ENCODE measurements at regions not wholly inside any gene's neighbourhood (a gene's known extent, or its start where the extent isn't known, plus 50 kb on each side); places are given as distances from the start of the nearest gene placed in this dataset.

DNA sequence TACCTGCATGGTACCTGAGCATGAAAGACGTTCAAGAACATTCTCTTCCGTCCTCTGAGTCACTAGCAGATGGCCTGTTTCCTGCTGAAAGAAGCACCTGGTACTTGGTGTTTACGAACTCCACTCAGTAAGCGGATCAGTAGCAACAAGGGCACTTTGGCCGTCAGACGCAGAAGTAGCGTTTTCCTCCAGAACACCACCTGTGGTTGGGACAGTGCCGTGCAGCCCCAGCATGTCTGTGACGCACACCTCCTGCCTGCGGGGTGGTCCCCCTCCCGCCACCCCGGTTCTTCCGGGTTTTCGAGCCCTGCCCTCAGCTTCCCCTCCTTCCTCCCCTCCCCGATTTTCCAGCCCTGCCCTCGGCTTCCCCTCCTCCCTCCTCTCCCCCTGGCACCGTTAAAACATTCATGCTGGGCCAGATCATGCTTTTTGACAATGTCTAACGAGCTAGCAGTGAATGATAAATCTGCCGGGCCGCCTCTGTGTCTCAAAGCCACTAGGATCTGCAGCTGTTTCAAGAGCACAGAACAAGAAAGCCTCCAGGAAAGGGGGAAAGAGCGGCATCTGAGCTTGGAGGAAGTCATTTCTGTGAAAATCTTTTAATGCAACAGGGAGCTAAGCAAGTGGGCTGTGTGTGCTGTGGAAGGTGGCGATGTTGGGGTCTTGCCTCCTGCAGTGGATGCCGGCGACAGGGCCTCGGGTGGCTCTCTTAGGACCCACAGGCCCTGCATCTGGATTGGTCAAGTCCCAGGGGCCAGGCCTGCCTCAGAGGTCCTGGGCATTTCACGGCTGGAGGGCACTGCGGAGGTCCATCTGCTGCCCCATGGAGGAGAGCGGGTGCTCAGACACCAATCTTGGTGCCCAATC is 207.9 kb downstream of the ERMARD start:
- Histone ChIP-seq H3K27ac (ENCODE audit: low read depth, low read length) (no peak overlapping the region), H3K9ac (ENCODE audit: low read length) (no peak overlapping the region), H3K27me3 (ENCODE audit: control insufficient read depth, insufficient read depth, low read length) (no peaks in the 10 kb centered on the region)

DNA sequence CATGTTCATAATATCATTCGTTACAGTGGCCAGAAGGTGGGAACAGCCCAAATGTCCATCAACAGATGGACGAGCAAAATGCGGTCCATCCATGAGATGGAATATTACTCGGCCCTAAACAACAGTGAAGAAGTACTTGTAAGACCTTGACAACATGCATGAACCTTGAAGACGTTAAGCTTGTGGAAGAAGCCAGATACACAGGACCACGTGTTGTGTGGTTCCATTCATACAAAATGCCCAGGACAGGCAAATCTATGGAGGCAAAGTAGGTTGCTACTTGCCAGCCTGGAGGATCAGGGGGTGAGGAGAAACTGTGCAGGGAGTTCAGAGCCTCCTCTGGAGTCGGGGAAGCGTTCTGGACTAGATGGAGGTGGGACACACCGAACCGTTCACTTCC is 207.1 kb downstream of the ERMARD start:
- H3K9ac ChIP-seq (ENCODE audit: low read length), result no peak overlapping the region
- H3K4me3 ChIP-seq (ENCODE audit: low read length), result no peak overlapping the region
- no peaks in the 10 kb centered on the region for H3K4me1 ChIP-seq (ENCODE audit: control insufficient read depth, insufficient read depth, low read length)
- no peaks in the 10 kb centered on the region for H3K36me3 ChIP-seq (ENCODE audit: control insufficient read depth, insufficient read depth, low read length)
- H3K27me3 ChIP-seq (ENCODE audit: control insufficient read depth, insufficient read depth, low read length), result no peaks in the 10 kb centered on the region
- no peak overlapping the region for H3K27ac ChIP-seq (ENCODE audit: low read depth, low read length)

More for the DNA sequence above, 207.9 kb downstream of the ERMARD start:
- Histone ChIP-seq H3K4me3 (ENCODE audit: low read length) (peak overlapping the region; percentile 40), H3K4me1 (ENCODE audit: control insufficient read depth, insufficient read depth, low read length) (no peaks in the 10 kb centered on the region), H3K36me3 (ENCODE audit: control insufficient read depth, insufficient read depth, low read length) (no peaks in the 10 kb centered on the region)

DNA sequence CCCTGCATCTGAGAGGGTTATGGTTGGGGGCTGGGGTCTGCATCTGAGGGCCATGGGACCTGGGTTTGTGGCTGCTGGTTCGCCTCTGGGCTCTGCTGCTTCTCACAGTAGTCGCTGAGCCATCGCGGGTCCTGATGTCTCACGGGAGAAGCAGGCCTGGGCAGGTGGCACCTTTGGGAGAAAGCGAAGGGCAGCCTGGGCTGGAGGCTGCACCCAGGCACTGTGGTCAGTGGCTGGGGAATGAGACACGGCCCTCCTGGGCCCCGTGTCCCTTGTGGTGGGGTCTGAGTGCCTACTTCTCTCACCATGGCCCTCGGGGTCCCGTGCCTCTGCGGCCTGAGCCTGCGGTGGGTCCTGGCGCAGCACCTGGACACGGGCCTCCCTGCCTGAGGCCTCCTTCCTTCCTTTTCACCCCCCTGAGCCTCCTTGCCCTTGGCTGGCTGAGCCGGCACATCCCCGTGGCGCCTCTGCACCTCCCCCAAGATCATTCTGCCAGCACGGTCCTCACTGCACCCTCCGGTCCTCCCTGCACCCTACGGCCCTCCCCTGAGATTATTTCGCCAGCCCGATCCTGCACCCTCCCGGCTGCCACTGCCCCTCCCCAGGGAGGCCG is 206.0 kb downstream of the ERMARD start:
- no peaks in the 10 kb centered on the region for H3K36me3 ChIP-seq (ENCODE audit: control insufficient read depth, insufficient read depth, low read length)
- no peak overlapping the region for H3K9ac ChIP-seq (ENCODE audit: low read length)
- no peak overlapping the region for H3K27ac ChIP-seq (ENCODE audit: low read depth, low read length)
- no peaks in the 10 kb centered on the region for H3K4me1 ChIP-seq (ENCODE audit: control insufficient read depth, insufficient read depth, low read length)
- H3K27me3 ChIP-seq (ENCODE audit: control insufficient read depth, insufficient read depth, low read length), result no peaks in the 10 kb centered on the region
- no peak overlapping the region for H3K4me3 ChIP-seq (ENCODE audit: low read length)

DNA sequence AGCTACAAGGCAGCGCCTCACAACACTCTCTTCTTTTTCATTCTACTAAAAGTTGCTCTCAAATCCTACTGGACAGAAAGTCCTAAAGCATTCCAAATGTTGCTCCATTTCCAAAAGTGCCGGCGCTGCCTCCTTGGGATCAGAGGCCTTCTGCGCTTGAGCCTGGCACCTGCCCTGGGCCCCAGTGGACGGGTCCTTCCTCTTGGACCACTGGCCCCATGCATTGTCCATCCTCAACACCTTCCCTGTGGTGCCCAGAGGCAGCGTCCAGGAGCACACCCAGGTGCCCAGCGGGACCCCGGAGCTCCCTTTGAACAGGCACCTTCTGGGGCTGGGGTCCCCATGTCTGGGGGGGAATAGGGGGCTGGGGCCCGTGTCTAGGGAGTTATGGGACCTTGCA is 205.2 kb downstream of the ERMARD start:
- no peaks in the 10 kb centered on the region for H3K36me3 ChIP-seq (ENCODE audit: control insufficient read depth, insufficient read depth, low read length)
- H3K27ac ChIP-seq (ENCODE audit: low read depth, low read length), result no peak overlapping the region
- H3K4me3 ChIP-seq (ENCODE audit: low read length), result no peak overlapping the region
- no peaks in the 10 kb centered on the region for H3K4me1 ChIP-seq (ENCODE audit: control insufficient read depth, insufficient read depth, low read length)
- no peak overlapping the region for H3K9ac ChIP-seq (ENCODE audit: low read length)
- H3K27me3 ChIP-seq (ENCODE audit: control insufficient read depth, insufficient read depth, low read length), result no peaks in the 10 kb centered on the region

DNA sequence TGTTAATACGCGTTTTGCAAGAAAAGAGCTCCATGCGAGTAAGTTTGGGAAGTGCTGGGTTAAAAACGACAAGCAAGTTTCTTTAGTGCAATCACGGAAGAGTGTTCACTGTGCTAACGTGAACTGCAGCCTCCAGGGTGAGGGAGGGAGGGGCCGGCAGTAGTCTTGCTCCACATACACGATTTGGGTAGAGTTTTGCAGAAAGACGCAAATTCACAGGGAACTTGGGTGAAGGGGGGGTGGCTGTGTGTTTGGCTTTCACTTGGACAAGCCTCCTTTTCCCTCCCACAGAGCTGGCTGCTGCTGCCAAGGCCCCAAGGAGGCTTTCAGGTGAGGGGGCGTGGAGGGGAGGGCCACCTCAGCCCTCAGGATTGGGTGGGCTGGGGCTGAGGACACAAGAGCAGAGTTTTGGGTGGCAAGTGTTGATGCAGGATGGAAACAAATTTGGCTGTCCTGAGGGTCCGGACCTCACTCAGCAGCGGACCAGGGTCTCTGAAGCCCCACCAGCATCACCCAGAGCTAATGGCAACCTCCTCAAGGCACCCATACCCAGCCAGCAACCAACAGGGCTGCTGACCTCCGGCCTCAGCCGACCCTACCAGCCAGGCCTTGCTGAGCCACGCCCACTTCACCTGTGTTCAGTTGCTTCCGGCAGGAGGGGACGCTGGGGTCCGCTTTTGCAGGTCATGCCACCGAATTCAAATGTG is 204.5 kb downstream of the ERMARD start:
- H3K27ac ChIP-seq (ENCODE audit: low read depth, low read length), result no peak overlapping the region

DNA sequence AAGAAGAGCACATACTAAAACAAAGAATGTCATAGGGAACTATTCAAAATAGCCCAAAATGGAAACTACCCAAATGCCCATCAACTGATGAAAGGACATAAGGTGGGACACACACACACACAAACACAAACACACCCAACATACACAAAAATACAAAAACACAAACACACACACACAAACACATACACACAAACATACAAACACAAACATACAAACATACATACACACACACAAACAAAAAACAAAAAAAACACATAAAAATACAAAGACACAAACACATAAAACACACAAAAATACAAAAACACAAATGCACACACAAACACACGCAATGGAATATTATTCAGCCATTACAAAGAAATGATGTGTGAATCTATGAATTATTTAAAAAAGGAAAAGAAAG is 203.6 kb downstream of the ERMARD start:
- H3K27ac ChIP-seq (ENCODE audit: low read depth, low read length), result no peak overlapping the region
- no peak overlapping the region for H3K9ac ChIP-seq (ENCODE audit: low read length)
- no peaks in the 10 kb centered on the region for H3K27me3 ChIP-seq (ENCODE audit: control insufficient read depth, insufficient read depth, low read length)
- no peaks in the 10 kb centered on the region for H3K4me1 ChIP-seq (ENCODE audit: control insufficient read depth, insufficient read depth, low read length)
- no peak overlapping the region for H3K4me3 ChIP-seq (ENCODE audit: low read length)
- H3K36me3 ChIP-seq (ENCODE audit: control insufficient read depth, insufficient read depth, low read length), result no peaks in the 10 kb centered on the region

More for the DNA sequence above, 204.5 kb downstream of the ERMARD start:
- Histone ChIP-seq H3K9ac (ENCODE audit: low read length) (no peak overlapping the region), H3K27me3 (ENCODE audit: control insufficient read depth, insufficient read depth, low read length) (no peaks in the 10 kb centered on the region), H3K4me3 (ENCODE audit: low read length) (no peak overlapping the region), H3K4me1 (ENCODE audit: control insufficient read depth, insufficient read depth, low read length) (no peaks in the 10 kb centered on the region), H3K36me3 (ENCODE audit: control insufficient read depth, insufficient read depth, low read length) (no peaks in the 10 kb centered on the region)

DNA sequence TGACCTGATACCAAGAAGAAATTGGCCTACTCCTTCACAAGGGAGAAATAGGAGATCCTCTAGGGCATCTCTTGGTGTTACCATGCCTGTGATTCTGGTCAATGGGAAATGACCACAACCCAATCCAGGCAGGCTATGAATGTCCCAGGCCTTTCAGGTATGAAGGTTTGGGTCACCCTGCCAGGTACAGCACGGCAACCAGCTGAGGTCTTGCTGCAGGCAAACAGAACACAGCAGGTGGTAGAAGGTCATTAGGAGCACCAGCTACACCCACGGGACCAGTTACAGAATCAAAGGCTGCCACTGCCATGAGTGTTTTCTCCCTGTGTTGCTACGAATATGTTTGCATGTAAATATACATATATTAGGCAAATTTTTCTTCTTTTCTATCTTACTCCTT is 202.3 kb downstream of the ERMARD start:
- no peaks in the 10 kb centered on the region for H3K36me3 ChIP-seq (ENCODE audit: control insufficient read depth, insufficient read depth, low read length)
- H3K27ac ChIP-seq (ENCODE audit: low read depth, low read length), result no peak overlapping the region
- H3K4me1 ChIP-seq (ENCODE audit: control insufficient read depth, insufficient read depth, low read length), result no peaks in the 10 kb centered on the region
- H3K4me3 ChIP-seq (ENCODE audit: low read length), result no peak overlapping the region
- H3K27me3 ChIP-seq (ENCODE audit: control insufficient read depth, insufficient read depth, low read length), result no peaks in the 10 kb centered on the region
- H3K9ac ChIP-seq (ENCODE audit: low read length), result no peak overlapping the region

DNA sequence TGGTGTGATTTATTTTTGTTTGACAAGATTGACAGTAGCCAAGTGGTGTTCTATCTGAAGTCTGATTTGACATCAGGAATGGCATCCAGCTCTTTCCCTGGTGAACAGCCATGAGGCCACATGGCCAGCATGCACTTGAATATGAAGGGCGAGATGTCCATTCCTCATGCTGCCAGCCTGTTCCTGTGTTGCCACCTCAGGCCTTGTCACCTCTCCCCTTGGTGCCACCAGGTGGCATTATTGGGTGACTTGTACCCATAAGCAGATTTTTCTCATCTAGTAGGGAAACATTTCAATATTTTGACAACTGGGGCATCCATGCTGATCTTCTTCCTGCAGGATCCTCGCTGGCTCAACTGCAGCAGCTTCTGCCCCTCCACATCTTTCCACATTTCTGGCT is 199.1 kb downstream of the ERMARD start:
- Histone ChIP-seq H3K9ac (ENCODE audit: low read length) (no peak overlapping the region), H3K27me3 (ENCODE audit: control insufficient read depth, insufficient read depth, low read length) (no peaks in the 10 kb centered on the region), H3K4me1 (ENCODE audit: control insufficient read depth, insufficient read depth, low read length) (no peaks in the 10 kb centered on the region), H3K36me3 (ENCODE audit: control insufficient read depth, insufficient read depth, low read length) (no peaks in the 10 kb centered on the region), H3K27ac (ENCODE audit: low read depth, low read length) (no peak overlapping the region), H3K4me3 (ENCODE audit: low read length) (no peak overlapping the region)

DNA sequence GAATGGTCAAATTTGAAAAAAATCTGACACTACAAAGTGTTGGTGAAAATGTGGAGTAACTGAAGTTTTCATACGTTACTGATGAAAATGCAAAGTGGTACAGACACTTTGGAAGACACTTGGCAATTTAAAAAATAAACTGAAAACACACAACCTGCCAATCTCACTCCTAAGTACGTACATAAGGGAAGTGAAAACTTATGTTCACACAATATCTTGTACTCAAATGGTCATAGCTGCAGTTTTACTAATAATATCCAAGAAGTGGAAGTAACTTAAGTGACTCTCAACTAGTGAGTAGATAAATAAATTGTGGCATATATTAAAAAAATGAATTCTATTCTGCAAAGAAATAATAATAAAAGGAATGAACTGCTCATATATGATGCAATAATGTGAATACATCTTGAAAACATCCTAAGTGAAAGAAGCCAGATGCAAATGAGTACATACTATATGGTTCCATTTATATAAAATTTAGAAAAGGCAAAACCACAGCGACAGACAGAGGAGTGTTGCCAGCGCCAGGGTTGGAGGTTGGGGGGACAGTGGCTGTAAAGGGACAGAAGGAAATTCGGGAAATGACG is 198.2 kb downstream of the ERMARD start:
- H3K9ac ChIP-seq (ENCODE audit: low read length), result no peak overlapping the region
- H3K4me3 ChIP-seq (ENCODE audit: low read length), result no peak overlapping the region
- no peaks in the 10 kb centered on the region for H3K27me3 ChIP-seq (ENCODE audit: control insufficient read depth, insufficient read depth, low read length)
- no peaks in the 10 kb centered on the region for H3K4me1 ChIP-seq (ENCODE audit: control insufficient read depth, insufficient read depth, low read length)
- H3K27ac ChIP-seq (ENCODE audit: low read depth, low read length), result no peak overlapping the region
- no peaks in the 10 kb centered on the region for H3K36me3 ChIP-seq (ENCODE audit: control insufficient read depth, insufficient read depth, low read length)

DNA sequence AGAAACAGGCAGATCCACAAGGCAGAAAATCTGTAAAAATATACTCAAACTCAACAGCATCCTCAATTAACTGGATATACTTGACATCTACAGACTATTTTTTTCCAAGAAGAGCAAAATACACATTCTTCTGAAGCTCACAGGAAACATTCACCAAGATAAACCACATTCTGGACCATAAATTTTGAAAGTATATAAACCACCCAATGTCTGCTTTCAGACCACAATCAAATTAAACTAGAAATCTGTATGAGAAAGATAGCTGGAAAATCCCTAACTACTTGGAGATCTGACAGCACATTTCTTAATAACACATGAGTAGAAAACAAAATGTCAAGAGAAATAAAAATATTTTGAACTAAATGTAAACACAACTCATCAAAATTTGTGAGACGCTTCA is 195.5 kb downstream of the ERMARD start:
- H3K27ac ChIP-seq (ENCODE audit: low read depth, low read length), result no peak overlapping the region
- no peak overlapping the region for H3K9ac ChIP-seq (ENCODE audit: low read length)
- H3K27me3 ChIP-seq (ENCODE audit: control insufficient read depth, insufficient read depth, low read length), result no peaks in the 10 kb centered on the region
- no peaks in the 10 kb centered on the region for H3K36me3 ChIP-seq (ENCODE audit: control insufficient read depth, insufficient read depth, low read length)
- H3K4me3 ChIP-seq (ENCODE audit: low read length), result no peak overlapping the region
- no peaks in the 10 kb centered on the region for H3K4me1 ChIP-seq (ENCODE audit: control insufficient read depth, insufficient read depth, low read length)

DNA sequence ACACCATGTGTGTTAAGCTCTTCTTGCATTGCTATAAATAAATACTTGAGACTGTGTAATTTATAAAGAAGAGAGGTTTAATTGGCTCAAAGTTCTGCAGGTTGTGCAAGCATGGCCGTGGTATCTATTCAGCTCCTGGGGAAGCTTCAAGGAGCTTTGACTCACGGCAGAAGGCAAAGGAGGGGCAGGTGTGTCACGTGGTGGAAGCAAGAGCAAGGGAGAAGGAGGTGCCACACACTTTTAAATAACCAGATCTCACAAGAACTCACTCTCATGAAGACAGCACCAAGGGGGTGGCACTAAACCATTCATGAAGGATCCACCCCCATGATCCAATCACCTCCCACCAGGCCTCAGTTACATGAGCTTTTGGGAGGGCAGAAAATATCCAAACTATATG is 193.7 kb downstream of the ERMARD start:
- H3K9ac ChIP-seq (ENCODE audit: low read length), result no peak overlapping the region
- no peaks in the 10 kb centered on the region for H3K4me1 ChIP-seq (ENCODE audit: control insufficient read depth, insufficient read depth, low read length)
- H3K4me3 ChIP-seq (ENCODE audit: low read length), result no peak overlapping the region
- H3K27me3 ChIP-seq (ENCODE audit: control insufficient read depth, insufficient read depth, low read length), result no peaks in the 10 kb centered on the region
- H3K27ac ChIP-seq (ENCODE audit: low read depth, low read length), result no peak overlapping the region
- H3K36me3 ChIP-seq (ENCODE audit: control insufficient read depth, insufficient read depth, low read length), result no peaks in the 10 kb centered on the region

DNA sequence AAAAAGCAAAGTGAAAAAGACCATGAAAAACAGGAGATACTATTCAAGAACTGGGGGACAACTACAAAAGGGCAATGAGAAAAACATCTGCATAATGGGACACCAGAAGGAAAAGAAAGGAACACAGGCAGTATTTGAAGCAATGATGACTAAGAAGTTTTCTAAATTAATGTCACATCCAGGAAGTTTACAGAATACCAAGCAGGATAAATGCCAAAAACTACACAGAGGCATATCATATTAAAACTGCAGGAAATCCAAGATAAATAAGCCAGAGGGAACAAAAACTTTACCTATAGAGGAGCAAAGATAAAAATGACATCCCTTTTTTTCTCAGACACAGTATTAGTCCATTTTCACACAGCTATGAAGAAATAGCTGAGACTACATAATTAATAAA is 193.0 kb downstream of the ERMARD start:
- Histone ChIP-seq H3K27ac (ENCODE audit: low read depth, low read length) (no peak overlapping the region), H3K27me3 (ENCODE audit: control insufficient read depth, insufficient read depth, low read length) (no peaks in the 10 kb centered on the region), H3K36me3 (ENCODE audit: control insufficient read depth, insufficient read depth, low read length) (no peaks in the 10 kb centered on the region), H3K4me1 (ENCODE audit: control insufficient read depth, insufficient read depth, low read length) (no peaks in the 10 kb centered on the region), H3K9ac (ENCODE audit: low read length) (no peak overlapping the region), H3K4me3 (ENCODE audit: low read length) (no peak overlapping the region)

All from rectal smooth muscle tissue (tissue), 1 donor.